SK-N-MC (cell line): ENCODE measurements at regions not wholly inside any gene's neighbourhood (a gene's known extent, or its start where the extent isn't known, plus 50 kb on each side); places are given as distances from the start of the nearest gene placed in this dataset.

ENCODE experiments used
- DNase-seq: peaks from one replicate; pipeline ENCODE4 v3.0.0-alpha.2; 2011; ENCODE audit warnings: low read depth, low spot score
- H3K27ac ChIP-seq: fragments of 200-600 bp; sonication (generic); 2 replicates; pipeline ENCODE4 v1.5.1; 2016; ENCODE audit warnings: mixed run types
- H3K36me3 ChIP-seq: fragments of 200-600 bp; sonication (generic); 2 replicates; pipeline ENCODE4 v1.6.1; 2017; ENCODE audit warnings: antibody characterized with exemption, low read length, mixed read lengths; ENCODE audit not compliant: insufficient read depth
- H3K4me3 ChIP-seq: fragments of 200-600 bp; sonication (generic); 2 replicates; pipeline ENCODE4 v1.5.1; 2016
- H3K9ac ChIP-seq: fragments of 200-600 bp; sonication (generic); 2 replicates; pipeline ENCODE4 v1.8.0; 2017; ENCODE audit warnings: mixed run types, mixed read lengths; ENCODE audit not compliant: insufficient read length
- H3K9me3 ChIP-seq: fragments of 200-600 bp; sonication (generic); 2 replicates; pipeline ENCODE4 v1.6.1; 2017; ENCODE audit warnings: low read depth, mild to moderate bottlenecking, antibody characterized with exemption, low read length, moderate library complexity, mixed read lengths
- EZH2 ChIP-seq: fragments of 200-600 bp; sonication (generic); IDR thresholded peaks from one replicate; pipeline ENCODE4 v1.6.1; 2017; ENCODE audit warnings: antibody characterized with exemption
- FOXP2 ChIP-seq: optimal IDR thresholded peaks from 2 replicates; pipeline ENCODE3; 2011; ENCODE audit warnings: mild to moderate bottlenecking, moderate library complexity; ENCODE audit not compliant: insufficient read depth; ENCODE audit errors: extremely low read length, control extremely low read depth
- POLR2AphosphoS5 ChIP-seq: IDR thresholded peaks from 2 replicates; pipeline ENCODE4 v1.6.1; 2012; ENCODE audit warnings: mild to moderate bottlenecking, low read depth, low read length, borderline replicate concordance

DNA sequence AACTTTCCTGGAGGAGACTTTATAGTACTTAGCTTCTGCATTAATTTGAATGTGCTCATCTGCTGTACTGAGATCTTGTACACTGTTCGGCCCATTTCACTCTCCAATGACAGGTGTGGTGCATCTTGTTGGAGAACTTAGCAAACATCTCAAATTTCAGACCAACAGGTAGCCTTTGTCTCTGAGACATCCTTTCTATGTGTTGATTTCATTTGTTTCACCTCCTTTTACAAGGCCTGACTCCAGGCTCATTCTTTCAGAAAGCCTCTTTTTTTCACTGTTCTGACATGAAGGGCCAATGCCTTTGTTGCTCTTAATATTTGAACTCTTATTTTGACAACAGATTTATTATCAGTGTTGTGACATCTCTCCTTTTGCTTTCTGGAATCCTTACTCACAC is 271.8 kb upstream of the FANCL start:
- H3K27ac ChIP-seq, result no peak overlapping the region

DNA sequence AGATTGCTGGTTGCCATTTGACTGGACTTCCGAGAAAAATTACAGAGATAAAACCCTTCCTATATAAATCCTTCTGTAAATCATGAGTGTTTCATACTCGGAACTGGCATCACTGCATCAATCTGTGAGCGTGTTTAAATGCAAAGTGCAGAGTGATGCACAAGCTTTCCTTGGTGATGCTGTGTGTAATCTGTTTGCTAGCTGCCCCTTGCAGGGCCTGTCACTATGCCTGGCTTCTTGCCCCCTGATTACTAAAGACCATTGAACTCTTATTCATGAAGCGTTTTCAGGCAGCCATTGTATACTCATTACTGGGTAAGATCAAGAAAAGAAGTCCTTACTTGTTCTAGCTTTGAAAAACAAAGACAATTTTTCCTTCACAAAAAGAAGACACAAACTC is 266.9 kb upstream of the FANCL start:
- no peaks in the 10 kb centered on the region for H3K9me3 ChIP-seq
- TF ChIP-seq FOXP2, result no peak
- no peak for TF ChIP-seq EZH2
- TF ChIP-seq POLR2AphosphoS5, result no peak

More for the DNA sequence above, 271.8 kb upstream of the FANCL start:
- no peak for TF ChIP-seq EZH2
- no peak for TF ChIP-seq FOXP2
- no peak for TF ChIP-seq POLR2AphosphoS5
- no peaks in the 10 kb centered on the region for H3K36me3 ChIP-seq
- DNase-seq, result no peak
- no peak overlapping the region for H3K9ac ChIP-seq
- no peak overlapping the region for H3K4me3 ChIP-seq
- no peaks in the 10 kb centered on the region for H3K9me3 ChIP-seq

DNA sequence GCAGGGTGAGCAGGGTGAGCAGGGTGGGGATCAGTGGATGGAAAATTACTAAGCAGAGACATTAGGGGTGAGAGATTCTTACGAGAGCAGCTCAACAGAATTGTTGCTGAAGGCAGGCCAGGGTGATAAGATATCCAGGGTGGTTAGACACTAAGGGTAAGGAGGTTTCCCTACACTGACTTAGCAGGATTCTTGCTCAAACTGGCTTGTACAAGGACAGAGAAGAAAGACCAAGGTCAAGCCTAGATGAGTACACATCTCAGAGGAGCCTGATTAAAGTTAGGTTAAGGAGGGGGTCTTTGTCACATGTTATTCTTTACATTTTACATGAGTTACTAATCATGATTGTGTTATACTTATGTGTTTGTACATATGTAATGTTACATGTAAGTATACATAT is 262.8 kb upstream of the FANCL start:
- Histone ChIP-seq H3K36me3 (no peaks in the 10 kb centered on the region), H3K4me3 (no peak overlapping the region), H3K9ac (no peak overlapping the region), H3K9me3 (no peaks in the 10 kb centered on the region), H3K27ac (no peak overlapping the region)
- TF ChIP-seq FOXP2, result no peak
- TF ChIP-seq EZH2, result no peak
- no peak for TF ChIP-seq POLR2AphosphoS5
- DNase-seq, result no peak

More for the DNA sequence above, 266.9 kb upstream of the FANCL start:
- H3K36me3 ChIP-seq, result no peaks in the 10 kb centered on the region
- H3K4me3 ChIP-seq, result no peak overlapping the region
- no peak for DNase-seq
- H3K27ac ChIP-seq, result no peak overlapping the region
- H3K9ac ChIP-seq, result no peak overlapping the region

DNA sequence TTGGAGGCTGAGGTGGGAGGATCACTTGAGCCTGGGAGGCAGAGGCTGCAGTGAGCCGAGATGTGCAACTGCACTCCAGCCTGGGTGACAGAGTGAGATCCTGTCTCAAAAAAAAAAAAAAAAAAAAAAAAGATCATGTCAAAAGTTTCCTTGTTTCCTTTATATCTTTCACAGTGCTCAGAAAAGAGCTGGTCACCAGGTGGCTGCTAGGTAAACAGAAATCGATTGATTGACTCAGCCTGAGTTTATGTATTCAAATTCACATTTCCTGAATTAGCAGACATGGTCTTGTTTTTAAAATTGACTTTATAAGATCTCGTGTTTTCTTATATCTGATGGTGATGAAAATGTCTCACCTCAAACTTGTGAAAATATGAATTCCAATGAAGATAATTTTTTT is 261.8 kb upstream of the FANCL start:
- DNase-seq, result no peak
- no peak overlapping the region for H3K4me3 ChIP-seq
- no peaks in the 10 kb centered on the region for H3K9me3 ChIP-seq
- no peak for TF ChIP-seq POLR2AphosphoS5
- no peak for TF ChIP-seq FOXP2
- no peak for TF ChIP-seq EZH2
- H3K9ac ChIP-seq, result no peak overlapping the region
- H3K36me3 ChIP-seq, result no peaks in the 10 kb centered on the region
- H3K27ac ChIP-seq, result no peak overlapping the region

DNA sequence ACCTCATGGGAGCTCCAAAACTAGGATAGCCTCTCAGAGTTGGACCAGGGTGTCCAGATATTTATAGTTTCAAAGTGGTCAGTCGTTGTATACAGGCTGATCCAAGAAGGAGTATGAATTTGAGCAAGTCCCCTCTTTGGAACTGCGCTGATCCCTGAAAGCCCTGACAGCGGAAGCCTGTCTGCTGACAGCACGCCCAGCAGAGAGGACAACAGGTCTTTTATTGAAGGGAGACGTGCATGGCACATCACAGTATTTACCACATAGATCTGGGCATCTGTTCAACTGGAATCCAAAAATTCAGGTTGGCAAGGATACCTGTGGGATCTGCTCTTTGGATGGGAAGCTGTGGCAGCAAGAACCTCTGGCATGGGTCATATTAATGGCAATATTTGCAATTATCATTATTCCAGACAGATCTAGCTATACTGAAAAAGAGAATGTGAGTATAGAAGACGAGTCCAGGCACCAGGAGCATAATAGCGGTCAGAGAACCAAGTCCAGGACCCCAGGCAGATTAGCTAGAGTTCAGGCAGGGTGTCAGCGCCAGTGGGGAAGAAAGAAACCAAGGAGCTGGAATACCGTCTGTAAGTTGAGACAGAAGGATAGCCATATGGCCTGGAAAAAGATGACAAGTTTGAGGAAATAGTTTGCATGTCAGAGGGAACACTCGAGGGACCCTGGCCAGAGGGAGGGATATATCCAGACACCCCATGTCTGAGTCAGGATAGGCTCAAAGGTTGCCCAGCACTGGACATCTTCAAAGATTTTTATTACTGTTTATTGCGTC is 260.4 kb upstream of the FANCL start:
- no peaks in the 10 kb centered on the region for H3K36me3 ChIP-seq
- H3K4me3 ChIP-seq, result no peak overlapping the region
- DNase-seq, result no peak
- no peak overlapping the region for H3K9ac ChIP-seq
- H3K9me3 ChIP-seq, result no peaks in the 10 kb centered on the region
- no peak for TF ChIP-seq FOXP2
- TF ChIP-seq EZH2, result no peak
- no peak for TF ChIP-seq POLR2AphosphoS5
- H3K27ac ChIP-seq, result no peak overlapping the region

DNA sequence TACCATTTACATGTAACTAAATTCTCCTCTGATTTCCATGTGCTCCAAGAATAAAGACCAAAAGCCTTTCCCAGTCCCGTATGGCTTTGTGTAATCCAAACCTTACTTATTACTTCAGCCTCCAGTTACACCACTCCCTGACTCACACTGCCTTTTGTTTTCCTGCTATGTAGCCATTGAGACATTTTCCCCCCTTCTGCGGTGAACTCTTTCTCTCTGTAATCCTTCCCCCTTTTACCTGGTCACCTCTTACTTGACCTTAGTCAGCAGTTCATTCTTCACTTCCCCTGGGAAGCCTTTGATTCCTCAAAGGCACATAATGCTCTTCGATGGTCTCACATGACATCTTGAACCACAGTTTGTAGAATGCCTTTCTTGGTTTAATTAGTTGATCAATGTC is 256.0 kb upstream of the FANCL start:
- Histone ChIP-seq H3K27ac (no peak overlapping the region), H3K4me3 (no peak overlapping the region), H3K9me3 (no peaks in the 10 kb centered on the region), H3K36me3 (no peaks in the 10 kb centered on the region), H3K9ac (no peak overlapping the region)
- DNase-seq, result no peak
- TF ChIP-seq EZH2 (no peak), POLR2AphosphoS5 (no peak)

DNA sequence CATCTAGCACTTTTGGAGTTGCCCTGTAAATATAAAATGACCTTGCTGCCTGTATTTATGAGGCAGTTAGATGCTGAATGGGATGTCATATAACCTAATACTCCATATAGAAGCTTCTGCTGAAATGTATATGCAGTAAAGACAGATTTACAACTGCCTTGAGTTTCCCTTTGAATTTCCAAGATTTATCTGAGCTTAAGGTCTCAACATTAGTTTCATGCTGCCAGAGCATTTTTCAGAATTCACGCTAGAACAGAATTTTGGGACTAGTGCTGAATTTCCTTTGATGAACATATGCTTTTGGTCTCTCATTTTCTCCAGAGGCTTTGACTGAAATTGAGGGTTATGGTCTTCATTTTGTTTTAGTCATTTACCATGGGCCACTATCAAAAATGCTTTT is 254.7 kb upstream of the FANCL start:
- Histone ChIP-seq H3K4me3 (no peak overlapping the region), H3K9me3 (no peaks in the 10 kb centered on the region), H3K9ac (no peak overlapping the region), H3K27ac (no peak overlapping the region), H3K36me3 (no peaks in the 10 kb centered on the region)
- DNase-seq, result no peak
- TF ChIP-seq EZH2, result no peak
- no peak for TF ChIP-seq FOXP2
- no peak for TF ChIP-seq POLR2AphosphoS5

DNA sequence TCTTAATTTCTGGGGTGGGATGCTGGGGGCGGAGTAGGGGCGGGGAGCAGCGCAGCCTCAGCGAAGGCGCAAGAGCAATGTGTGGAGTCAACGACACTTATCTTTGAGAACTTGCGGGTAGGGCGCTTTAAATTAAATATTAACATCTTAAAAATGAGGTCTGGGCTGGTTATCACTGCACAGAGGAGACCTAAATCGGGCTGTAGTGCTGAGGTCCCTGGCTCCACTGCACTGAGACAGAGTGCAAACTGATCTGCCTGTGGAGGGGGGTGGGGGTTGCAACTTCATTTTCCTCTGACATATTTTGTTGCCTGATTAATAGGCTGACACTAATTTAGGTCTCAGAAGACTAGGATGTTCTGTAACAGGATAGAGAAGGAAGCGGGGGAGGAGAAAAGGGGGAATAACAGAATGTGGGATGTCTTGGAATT is 253.0 kb upstream of the FANCL start:
- DNase-seq, result no peak
- Histone ChIP-seq H3K9ac (no peak overlapping the region), H3K4me3 (no peak overlapping the region), H3K36me3 (no peaks in the 10 kb centered on the region), H3K27ac (no peak overlapping the region), H3K9me3 (no peaks in the 10 kb centered on the region)
- TF ChIP-seq POLR2AphosphoS5 (no peak), EZH2 (no peak), FOXP2 (no peak)

DNA sequence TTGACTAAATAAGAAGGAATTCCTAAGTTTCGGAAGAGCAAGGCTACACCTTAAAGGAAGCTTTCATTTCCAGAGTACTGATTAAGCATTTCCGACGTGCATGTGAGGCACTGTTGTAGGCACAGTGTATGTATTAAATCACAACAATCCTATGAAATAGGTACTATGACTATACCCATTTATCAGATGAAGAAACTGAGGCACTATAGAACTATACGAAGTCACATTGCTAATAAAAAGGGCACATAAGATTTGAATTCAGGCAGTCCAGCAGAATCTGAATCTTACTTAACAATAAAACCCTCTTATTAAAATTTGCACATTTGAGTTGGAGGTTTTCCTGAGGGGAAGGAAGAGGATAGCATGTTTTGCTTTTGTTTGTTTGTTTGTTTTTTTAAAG is 243.5 kb upstream of the FANCL start:
- H3K36me3 ChIP-seq, result no peaks in the 10 kb centered on the region
- H3K4me3 ChIP-seq, result no peak overlapping the region
- no peak overlapping the region for H3K9ac ChIP-seq
- H3K27ac ChIP-seq, result no peak overlapping the region
- H3K9me3 ChIP-seq, result no peaks in the 10 kb centered on the region
- no peak for TF ChIP-seq EZH2
- TF ChIP-seq POLR2AphosphoS5, result no peak
- no peak for TF ChIP-seq FOXP2
- no peak for DNase-seq

DNA sequence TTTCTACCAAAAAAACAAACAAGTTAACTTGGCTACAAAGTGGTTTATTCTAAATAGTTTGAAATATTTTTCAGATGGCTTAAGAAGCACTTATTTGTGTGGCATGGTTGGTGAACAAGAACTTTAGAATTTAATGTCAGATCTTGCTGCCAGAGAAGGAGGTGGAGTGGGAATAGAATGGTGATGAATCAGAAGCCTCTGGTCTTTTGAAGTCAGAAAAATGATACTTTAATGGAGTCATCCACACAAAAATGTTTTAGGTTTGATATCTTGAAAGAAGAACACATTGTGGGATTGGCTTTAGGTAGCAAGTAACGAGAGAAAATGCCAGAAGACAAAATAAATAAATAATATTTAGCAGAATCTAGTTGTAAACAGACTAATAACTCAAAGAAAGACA is 243.1 kb upstream of the FANCL start:
- no peak overlapping the region for H3K4me3 ChIP-seq
- H3K36me3 ChIP-seq, result no peaks in the 10 kb centered on the region
- DNase-seq, result no peak
- no peak overlapping the region for H3K9ac ChIP-seq
- no peak overlapping the region for H3K27ac ChIP-seq
- H3K9me3 ChIP-seq, result no peaks in the 10 kb centered on the region
- TF ChIP-seq POLR2AphosphoS5 (no peak), EZH2 (no peak), FOXP2 (no peak)
